Central memory CD8-positive, alpha-beta T cell (primary cell): ENCODE measurements at regions not wholly inside any gene's neighbourhood (a gene's known extent, or its start where the extent isn't known, plus 50 kb on each side); places are given as distances from the start of the nearest gene placed in this dataset.
A peak's percentile ranks its signal among the peaks of the same experiment; 100 is the strongest.
"Not testable (repeated sequence)": the region's sequence is repeated elsewhere in the genome, so short reads cannot be mapped to it uniquely, and the experiment has no call there.

Source experiments
- ATAC-seq: fragments of 150-1000 bp; cut with Tn5 transposase; replicated peaks from 2 replicates; pipeline ENCODE4 v1.10.0; 2022; ENCODE audit warnings: mild to moderate bottlenecking, moderate FRiP score, moderate number of reproducible peaks; ENCODE audit not compliant: poor library complexity, severe bottlenecking; ENCODE audit errors: extremely low read depth
- DNase-seq, 2 donors: peaks; one replicate each; pipeline ENCODE4 v3.0.0; 2021; ENCODE audit warnings: low spot score in 2 of 2
- H3K27ac Mint-ChIP-seq: one replicate; pipeline ENCODE4 v1.8.0; 2022; ENCODE audit warnings: low read depth, mild to moderate bottlenecking, moderate library complexity, mixed read lengths
- H3K27me3 Mint-ChIP-seq: one replicate; pipeline ENCODE4 v1.8.0; 2022; ENCODE audit warnings: mixed read lengths
- H3K36me3 Mint-ChIP-seq: one replicate; pipeline ENCODE4 v1.8.0; 2022; ENCODE audit warnings: mild to moderate bottlenecking, moderate library complexity, mixed read lengths; ENCODE audit not compliant: insufficient read depth
- H3K4me1 Mint-ChIP-seq: one replicate; pipeline ENCODE4 v1.8.0; 2022; ENCODE audit warnings: mixed read lengths
- H3K4me3 Mint-ChIP-seq: one replicate; pipeline ENCODE4 v1.8.0; 2022; ENCODE audit warnings: mild to moderate bottlenecking, moderate library complexity, mixed read lengths
- H3K9me3 Mint-ChIP-seq: one replicate; pipeline ENCODE4 v1.8.0; 2022; ENCODE audit warnings: mixed read lengths

DNA sequence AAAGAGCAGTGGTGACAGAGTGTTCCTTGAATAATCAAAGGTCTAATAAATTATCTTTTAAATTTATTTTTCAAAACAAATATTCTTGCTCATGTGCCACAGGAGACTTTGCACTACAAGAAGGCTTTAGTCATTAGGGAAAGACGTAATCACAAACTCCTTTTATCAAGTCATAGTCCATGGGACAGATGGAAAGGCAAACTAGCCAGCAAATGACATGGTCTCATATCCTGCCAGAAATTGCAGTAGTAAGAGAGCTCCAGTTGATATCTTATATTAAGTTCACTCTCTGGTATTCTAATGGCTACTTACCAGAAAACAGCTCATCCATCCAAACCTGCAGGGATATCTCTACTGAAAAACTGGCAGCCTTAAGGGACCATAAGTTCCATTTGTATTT is 225.0 kb upstream of the TP63 start:
- Mint-ChIP-seq H3K36me3 (no peaks in the 10 kb centered on the region), H3K27me3 (no peaks in the 10 kb centered on the region), H3K27ac (no peak overlapping the region), H3K9me3 (no peaks in the 10 kb centered on the region), H3K4me3 (no peak overlapping the region), H3K4me1 (peaks cover 9% of the 10 kb centered on the region)
- ATAC-seq (no peak), DNase-seq (no peak)

DNA sequence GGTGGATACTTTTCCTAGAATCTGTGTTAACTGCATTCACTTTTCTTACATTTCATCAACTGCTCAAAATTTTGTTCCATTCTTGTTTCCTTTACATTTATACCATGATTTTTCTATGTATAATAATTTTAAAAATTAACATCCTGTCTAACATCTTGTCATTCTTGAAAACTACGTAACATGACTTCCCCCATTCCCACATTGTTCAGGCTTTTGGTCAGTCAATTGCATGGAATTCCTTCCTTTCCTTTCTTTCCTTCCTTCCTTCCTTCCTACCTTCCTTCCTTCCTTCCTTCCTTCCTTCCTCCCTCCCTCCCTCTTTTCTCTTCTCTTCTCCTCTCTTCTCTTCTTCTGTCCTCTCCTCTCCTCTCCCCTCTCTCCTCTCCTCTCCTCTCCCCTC is 220.7 kb upstream of the TP63 start:
- Mint-ChIP-seq H3K27ac (peak overlapping the region; percentile 74), H3K4me1 (no peaks in the 10 kb centered on the region), H3K9me3 (no peaks in the 10 kb centered on the region), H3K27me3 (no peaks in the 10 kb centered on the region), H3K4me3 (no peak overlapping the region), H3K36me3 (no peaks in the 10 kb centered on the region)
- ATAC-seq (no peak), DNase-seq (no peak)

DNA sequence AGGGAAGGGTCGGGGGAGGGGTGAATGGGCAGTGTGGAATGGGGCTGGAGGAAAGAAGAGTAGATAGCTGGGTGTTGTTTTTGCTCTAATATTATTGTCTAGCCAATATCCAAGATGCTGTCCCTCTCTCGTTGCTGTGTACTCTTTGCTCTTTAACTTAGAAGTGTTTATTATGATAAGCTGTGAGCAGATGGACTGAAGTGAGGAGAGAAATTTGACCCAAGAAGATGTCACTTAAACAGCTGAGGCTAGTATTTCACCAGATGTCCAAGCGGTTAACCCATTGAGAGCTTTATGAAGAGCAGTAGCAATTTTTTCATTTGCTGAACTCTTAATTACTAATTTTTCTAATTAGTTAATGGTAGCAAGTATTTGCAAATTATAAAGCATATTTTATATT is 212.2 kb upstream of the TP63 start:
- Mint-ChIP-seq H3K27ac (no peak overlapping the region), H3K4me1 (no peaks in the 10 kb centered on the region), H3K9me3 (no peaks in the 10 kb centered on the region), H3K27me3 (no peaks in the 10 kb centered on the region), H3K36me3 (no peaks in the 10 kb centered on the region), H3K4me3 (no peak overlapping the region)
- DNase-seq (no peak), ATAC-seq (no peak)

DNA sequence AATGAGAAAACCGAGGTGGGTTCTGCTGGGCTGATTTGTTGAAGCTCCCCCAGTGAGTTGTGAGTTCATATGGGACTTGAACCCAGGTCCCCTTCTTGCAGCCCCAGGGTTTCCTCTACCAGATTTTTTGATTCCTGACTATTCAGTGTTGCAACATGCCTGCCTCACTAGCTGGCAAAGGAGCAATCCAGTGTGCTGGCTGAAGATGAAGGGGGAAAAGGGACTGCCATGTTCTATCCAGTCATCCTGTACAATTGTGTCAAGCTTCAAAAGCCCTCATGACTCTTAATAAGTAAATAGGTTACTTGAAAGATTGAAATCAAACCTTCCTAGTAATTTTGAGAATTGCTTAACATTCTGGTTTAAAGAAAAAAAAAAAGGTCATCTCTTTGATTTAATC is 211.5 kb upstream of the TP63 start:
- Mint-ChIP-seq H3K27me3 (no peaks in the 10 kb centered on the region), H3K4me3 (no peak overlapping the region), H3K36me3 (no peaks in the 10 kb centered on the region), H3K4me1 (no peaks in the 10 kb centered on the region), H3K27ac (no peak overlapping the region), H3K9me3 (no peaks in the 10 kb centered on the region)
- ATAC-seq (no peak), DNase-seq (no peak)

GRCh38 chr3:189424922-189425321 is 206.3 kb upstream of the TP63 start:
- Mint-ChIP-seq H3K36me3 (no peaks in the 10 kb centered on the region), H3K27ac (no peak overlapping the region), H3K27me3 (no peaks in the 10 kb centered on the region), H3K9me3 (no peaks in the 10 kb centered on the region), H3K4me3 (no peak overlapping the region), H3K4me1 (no peaks in the 10 kb centered on the region)
- DNase-seq = no peak
- ATAC-seq = no peak

- DNase-seq = no peak
- Mint-ChIP-seq H3K4me1 (no peaks in the 10 kb centered on the region), H3K27me3 (no peaks in the 10 kb centered on the region), H3K4me3 (no peak overlapping the region), H3K9me3 (no peaks in the 10 kb centered on the region), H3K36me3 (no peaks in the 10 kb centered on the region), H3K27ac (no peak overlapping the region)
- ATAC-seq = no peak
Measured at GRCh38 chr3:189429019-189429418, 202.2 kb upstream of the TP63 start.

DNA sequence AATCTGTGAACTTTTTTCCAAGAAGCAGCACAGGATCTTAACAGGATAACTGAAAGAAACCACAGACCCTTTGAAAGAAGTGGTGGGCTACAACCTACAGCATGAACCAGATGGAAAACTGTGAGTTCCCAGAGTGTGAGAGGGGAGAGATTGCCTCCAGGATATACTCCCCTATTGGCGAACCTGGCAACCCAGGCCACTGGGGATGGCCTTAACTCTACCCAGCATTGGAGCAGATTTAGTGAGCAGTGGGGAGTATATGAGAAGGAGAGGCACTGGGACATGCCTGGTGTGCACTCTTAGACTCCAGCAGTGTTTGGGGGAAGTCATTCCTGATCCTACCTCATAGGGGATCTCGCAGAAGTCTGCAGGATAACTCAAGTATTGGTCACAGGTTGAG is 201.0 kb upstream of the TP63 start:
- Mint-ChIP-seq H3K36me3 (no peaks in the 10 kb centered on the region), H3K27ac (no peak overlapping the region), H3K27me3 (no peaks in the 10 kb centered on the region), H3K9me3 (no peaks in the 10 kb centered on the region), H3K4me3 (no peak overlapping the region), H3K4me1 (no peaks in the 10 kb centered on the region)
- no peak for DNase-seq
- ATAC-seq = no peak

DNA sequence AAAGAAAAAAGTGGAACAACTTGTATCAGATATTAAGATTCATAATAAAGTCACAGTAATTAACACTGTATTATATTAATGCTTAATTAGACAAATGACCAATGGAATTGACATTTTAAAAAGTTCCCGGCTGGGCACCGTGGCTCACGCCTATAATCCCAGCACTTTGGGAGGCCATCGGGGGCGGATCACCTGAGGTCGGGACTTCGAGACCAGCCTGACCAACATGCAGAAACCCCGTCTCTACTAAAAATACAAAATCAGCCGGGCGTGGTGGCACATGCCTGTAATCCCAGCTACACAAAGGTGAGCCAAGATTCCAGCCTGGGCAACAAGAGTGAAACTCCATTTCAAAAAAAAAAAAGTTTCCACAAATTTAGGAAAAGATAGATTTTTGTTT is 188.9 kb upstream of the TP63 start:
- ATAC-seq, H3K4me3 Mint-ChIP-seq, H3K4me1 Mint-ChIP-seq, H3K36me3 Mint-ChIP-seq, DNase-seq, H3K27ac Mint-ChIP-seq, H3K9me3 Mint-ChIP-seq, H3K27me3 Mint-ChIP-seq: not testable (repeated sequence)

DNA sequence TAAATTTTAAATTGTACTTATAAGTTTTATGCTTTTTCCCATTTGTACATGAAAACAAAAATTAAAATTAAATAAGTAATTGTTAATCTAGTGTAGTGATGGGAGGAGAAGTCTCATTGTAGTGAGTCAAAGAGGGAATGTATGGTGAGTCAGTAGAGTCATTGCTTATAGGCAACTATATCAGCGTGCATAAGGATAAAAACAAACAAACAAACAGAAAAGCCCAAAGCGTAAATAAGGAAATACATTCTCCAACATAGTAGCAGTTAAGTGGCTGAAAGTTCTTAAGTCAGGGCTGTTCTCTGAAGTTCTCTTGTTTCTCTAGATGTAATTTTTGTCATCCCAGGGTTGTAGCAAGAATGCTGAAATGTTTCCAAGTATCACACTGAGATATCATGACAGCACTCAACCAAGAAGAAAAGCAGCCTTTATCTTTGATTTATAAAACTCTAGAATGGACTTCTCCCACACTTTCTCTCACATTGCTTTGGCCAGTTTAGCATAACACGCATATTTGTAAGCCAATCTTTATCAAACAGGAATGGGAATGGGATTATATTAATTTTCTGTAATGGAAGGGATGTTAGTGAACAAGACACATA is 184.1 kb upstream of the TP63 start:
- Mint-ChIP-seq H3K36me3 (no peaks in the 10 kb centered on the region), H3K27ac (no peak overlapping the region), H3K4me3 (no peak overlapping the region), H3K27me3 (no peaks in the 10 kb centered on the region), H3K4me1 (no peaks in the 10 kb centered on the region), H3K9me3 (no peaks in the 10 kb centered on the region)
- DNase-seq = no peak
- no peak for ATAC-seq

GRCh38 chr3:189449084-189449483 is 182.1 kb upstream of the TP63 start:
- no peak for ATAC-seq
- no peaks in the 10 kb centered on the region for H3K9me3 Mint-ChIP-seq
- H3K4me3 Mint-ChIP-seq = no peak overlapping the region
- no peaks in the 10 kb centered on the region for H3K27me3 Mint-ChIP-seq
- H3K27ac Mint-ChIP-seq = no peak overlapping the region
- no peaks in the 10 kb centered on the region for H3K4me1 Mint-ChIP-seq
- H3K36me3 Mint-ChIP-seq = no peaks in the 10 kb centered on the region
- no peak for DNase-seq

DNA sequence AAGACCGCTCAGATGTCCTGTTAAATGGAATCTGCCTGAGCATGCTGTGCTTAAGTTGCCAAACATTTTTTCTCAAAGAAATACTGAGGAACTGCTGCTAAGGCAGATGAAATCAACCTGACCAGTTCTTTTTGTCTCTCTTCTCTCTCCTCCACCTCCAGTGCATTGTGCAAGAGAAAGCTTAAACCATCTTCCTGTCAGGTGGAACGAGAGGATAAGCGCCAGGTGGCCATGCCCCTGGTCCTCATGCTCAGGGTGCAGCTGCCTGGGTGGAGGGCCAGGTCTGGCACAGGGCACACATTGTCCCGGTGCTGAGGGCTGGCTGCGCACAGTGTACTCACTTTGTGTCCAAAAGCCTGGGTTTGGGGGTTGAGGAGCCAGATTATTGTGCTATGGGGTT is 176.2 kb upstream of the TP63 start:
- Mint-ChIP-seq H3K9me3 (no peaks in the 10 kb centered on the region), H3K27me3 (no peaks in the 10 kb centered on the region), H3K4me3 (no peak overlapping the region), H3K4me1 (no peaks in the 10 kb centered on the region), H3K27ac (no peak overlapping the region), H3K36me3 (no peaks in the 10 kb centered on the region)
- ATAC-seq (no peak), DNase-seq (no peak)

GRCh38 chr3:189455641-189456417 is 175.4 kb upstream of the TP63 start:
- Mint-ChIP-seq H3K4me3 (no peak overlapping the region), H3K4me1 (no peaks in the 10 kb centered on the region), H3K27me3 (no peaks in the 10 kb centered on the region), H3K36me3 (no peaks in the 10 kb centered on the region), H3K27ac (no peak overlapping the region), H3K9me3 (no peaks in the 10 kb centered on the region)
- ATAC-seq = no peak
- DNase-seq = no peak

GRCh38 chr3:189457201-189457607 is 174.0 kb upstream of the TP63 start:
- Mint-ChIP-seq H3K4me3 (no peak overlapping the region), H3K36me3 (no peaks in the 10 kb centered on the region), H3K27ac (no peak overlapping the region), H3K27me3 (no peaks in the 10 kb centered on the region), H3K4me1 (no peaks in the 10 kb centered on the region), H3K9me3 (no peaks in the 10 kb centered on the region)
- DNase-seq (no peak), ATAC-seq (no peak)
